ENCODE measurements at regions not wholly inside any gene's neighbourhood (a gene's known extent, or its start where the extent isn't known, plus 50 kb on each side); places are given as distances from the start of the nearest gene placed in this dataset.
"Not testable (repeated sequence)": the region's sequence is repeated elsewhere in the genome, so short reads cannot be mapped to it uniquely, and the experiment has no call there.

DNA sequence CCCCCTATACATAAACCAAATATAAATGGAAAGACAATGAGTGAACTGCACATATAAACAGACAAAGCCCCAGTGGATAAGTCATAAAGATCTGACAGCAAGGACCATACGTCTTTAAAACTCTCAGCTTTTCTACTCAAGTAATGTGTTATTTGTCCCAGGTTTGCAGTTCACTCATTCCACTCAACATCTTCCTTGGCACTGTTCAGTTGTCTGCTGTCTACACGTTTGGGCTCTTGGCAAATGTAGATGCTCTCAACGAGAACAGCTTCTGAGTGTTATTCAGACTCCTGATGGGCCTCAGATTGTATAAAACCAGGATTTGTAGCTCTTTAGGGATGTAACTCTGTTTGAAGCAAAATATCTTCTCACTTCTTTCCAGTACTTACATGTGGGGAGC, 198.2 kb upstream of the SEMA6A start:
- TF ChIP-seq CTCF (IDR thresholded peaks at IDR 0.05; ENCODE audit: unreplicated experiment) = no peak
- no peaks in the 10 kb centered on the region for H3K36me3 Mint-ChIP-seq (ENCODE audit: insufficient read depth, unreplicated experiment)
- no peaks in the 10 kb centered on the region for H3K9me3 Mint-ChIP-seq (ENCODE audit: unreplicated experiment)
- no peak overlapping the region for H3K4me3 Mint-ChIP-seq (ENCODE audit: unreplicated experiment)
- DNase-seq (ENCODE audit: unreplicated experiment) = no peak
- peaks cover 11% of the 10 kb centered on the region for H3K4me1 Mint-ChIP-seq (ENCODE audit: insufficient read depth, unreplicated experiment)
- intact Hi-C loops (cut with micrococcal nuclease) = no loop called here
- H3K27me3 Mint-ChIP-seq (ENCODE audit: insufficient read depth, unreplicated experiment) = no peaks in the 10 kb centered on the region
- CTCF ChIA-PET = interaction anchor here (1.2 to 1.4 kb wide), 2 partner anchors 13 to 198 kb away, joined by 3 read pairs; partner anchors contain the start of gene SEMA6A
- POLR2A ChIA-PET = interaction anchor here (0.7 to 1.9 kb wide), 6 partner anchors 9 to 530 kb away, joined by 3 to 10 read pairs (median 4); no protein-coding TSS in a partner anchor
- H3K27ac Mint-ChIP-seq (ENCODE audit: low read depth, unreplicated experiment) = peak overlapping the region; percentile 59
- BruUV-seq (replicated peaks) = no TSS peak

GRCh38 chr5:116772152-116772501, 197.5 kb upstream of the SEMA6A start:
- DNase-seq (ENCODE audit: unreplicated experiment) = no peak
- intact Hi-C loops (cut with micrococcal nuclease) = no loop called here
- Mint-ChIP-seq H3K36me3 (ENCODE audit: insufficient read depth, unreplicated experiment) (no peaks in the 10 kb centered on the region), H3K9me3 (ENCODE audit: unreplicated experiment) (no peaks in the 10 kb centered on the region), H3K27ac (ENCODE audit: low read depth, unreplicated experiment) (peak overlapping the region; percentile 59), H3K4me1 (ENCODE audit: insufficient read depth, unreplicated experiment) (peaks cover 11% of the 10 kb centered on the region), H3K27me3 (ENCODE audit: insufficient read depth, unreplicated experiment) (no peaks in the 10 kb centered on the region), H3K4me3 (ENCODE audit: unreplicated experiment) (no peak overlapping the region)
- POLR2A ChIA-PET = interaction anchor here (1.1 to 1.9 kb wide), 4 partner anchors 8 to 197 kb away, joined by 3 to 10 read pairs (median 4); partner anchors contain the start of gene SEMA6A
- no peak for TF ChIP-seq CTCF (IDR thresholded peaks at IDR 0.05; ENCODE audit: unreplicated experiment)
- no TSS peak for BruUV-seq (replicated peaks)
- CTCF ChIA-PET = interaction anchor here (1.2 to 1.4 kb wide), 2 partner anchors 14 to 197 kb away, joined by 3 read pairs; partner anchors contain the start of gene SEMA6A

DNA sequence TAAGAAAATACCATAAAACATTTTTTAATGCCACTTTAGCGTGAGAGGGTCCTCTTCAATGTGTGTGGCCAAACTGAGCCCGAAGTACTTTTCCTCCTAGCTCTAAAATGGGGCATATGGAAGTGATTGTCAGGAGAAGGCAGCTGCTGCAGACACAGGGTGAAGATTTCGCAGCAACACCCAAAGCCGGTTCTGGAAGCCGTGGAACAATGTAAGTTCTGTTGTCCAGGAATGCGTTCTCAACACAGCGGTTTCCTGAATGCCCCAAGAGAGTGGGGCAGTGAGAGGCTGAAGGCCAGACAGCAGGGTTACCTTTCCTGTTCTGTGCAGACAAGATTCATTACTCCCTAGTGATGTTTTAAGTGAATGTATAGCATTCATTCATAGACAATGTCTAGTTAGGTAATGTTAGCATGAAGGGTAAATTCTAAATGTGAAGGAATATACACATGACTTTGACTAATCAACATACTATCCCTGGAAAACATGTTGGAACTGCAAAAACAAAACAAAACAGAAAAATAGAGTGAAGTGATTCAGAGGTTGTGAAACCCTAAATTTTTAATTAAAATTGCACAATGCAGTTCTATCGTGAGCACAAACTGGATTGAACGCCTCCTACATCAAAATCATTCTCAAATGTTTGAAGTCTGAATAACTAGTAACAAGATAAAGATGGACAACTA, 197.0 kb upstream of the SEMA6A start:
- Mint-ChIP-seq H3K27ac (ENCODE audit: low read depth, unreplicated experiment) (peak overlapping the region; percentile 59), H3K4me1 (ENCODE audit: insufficient read depth, unreplicated experiment) (peaks cover 15% of the 10 kb centered on the region), H3K4me3 (ENCODE audit: unreplicated experiment) (peak overlapping the region; percentile 33), H3K9me3 (ENCODE audit: unreplicated experiment) (no peaks in the 10 kb centered on the region), H3K36me3 (ENCODE audit: insufficient read depth, unreplicated experiment) (no peaks in the 10 kb centered on the region), H3K27me3 (ENCODE audit: insufficient read depth, unreplicated experiment) (no peaks in the 10 kb centered on the region)
- intact Hi-C loops (cut with micrococcal nuclease) = no loop called here
- no peak for TF ChIP-seq CTCF (IDR thresholded peaks at IDR 0.05; ENCODE audit: unreplicated experiment)
- POLR2A ChIA-PET = interaction anchor here (0.6 to 1.9 kb wide), 6 partner anchors 8 to 268 kb away, joined by 3 to 10 read pairs (median 4); partner anchors contain the start of gene SEMA6A
- CTCF ChIA-PET = interaction anchor here (0.8 to 1.2 kb wide), 3 partner anchors 14 to 196 kb away, joined by 3 read pairs; no protein-coding TSS in a partner anchor
- DNase-seq (ENCODE audit: unreplicated experiment) = peak; percentile 58
- no TSS peak for BruUV-seq (replicated peaks)

DNA sequence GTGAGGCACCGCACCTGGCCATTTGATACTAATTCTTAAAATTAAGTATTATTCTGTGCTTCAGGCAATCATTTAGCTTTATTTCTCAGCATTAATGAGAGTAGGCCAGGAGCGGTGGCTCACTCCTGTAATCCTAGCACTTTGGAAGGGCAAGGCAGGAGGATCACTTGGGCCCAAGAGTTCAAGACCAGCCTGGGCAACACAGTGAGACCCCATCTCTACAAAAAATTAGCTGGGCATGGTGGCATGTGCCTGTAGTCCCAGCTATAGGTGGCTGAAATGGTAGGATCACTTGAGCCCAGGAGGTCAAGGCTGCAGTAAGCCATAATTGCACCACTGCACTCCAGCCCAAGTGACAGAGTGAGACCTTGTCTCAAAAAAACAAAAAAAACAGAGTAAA, 195.3 kb upstream of the SEMA6A start:
- H3K27me3 Mint-ChIP-seq (ENCODE audit: insufficient read depth, unreplicated experiment); H3K4me3 Mint-ChIP-seq (ENCODE audit: unreplicated experiment); H3K36me3 Mint-ChIP-seq (ENCODE audit: insufficient read depth, unreplicated experiment); H3K9me3 Mint-ChIP-seq (ENCODE audit: unreplicated experiment); BruUV-seq (replicated peaks); DNase-seq (ENCODE audit: unreplicated experiment); H3K27ac Mint-ChIP-seq (ENCODE audit: low read depth, unreplicated experiment): not testable (repeated sequence)
- intact Hi-C loops (cut with micrococcal nuclease) = loop anchor here (5.0 kb wide), 1 partner anchor 188 kb away; no protein-coding TSS in a partner anchor
- ChIA-PET CTCF (interaction anchor here (0.7 kb wide), 1 partner anchor 12 kb away, joined by 3 read pairs; no protein-coding TSS in a partner anchor), POLR2A (interaction anchor here (0.5 kb wide), 1 partner anchor 20 kb away, joined by 4 read pairs; no protein-coding TSS in a partner anchor)
- H3K4me1 Mint-ChIP-seq (ENCODE audit: insufficient read depth, unreplicated experiment) = peaks cover 26% of the 10 kb centered on the region
